SU-DHL-6 (cell line): ENCODE measurements at regions not wholly inside any gene's neighbourhood (a gene's known extent, or its start where the extent isn't known, plus 50 kb on each side); places are given as distances from the start of the nearest gene placed in this dataset.

Experiments
- EZH2phosphoT487 ChIP-seq: fragments of 200-600 bp; sonication (generic), shearing (Covaris generic); conservative IDR thresholded peaks from 2 replicates; pipeline ENCODE4 v1.6.1; 2018; ENCODE audit warnings: mild to moderate bottlenecking, antibody characterized with exemption, low read length, moderate library complexity, mixed read lengths
- TF ChIP-seq, protein P1 (sequence below): fragments of 200-600 bp; sonication (generic); IDR thresholded peaks from one replicate; pipeline ENCODE4 v1.5.1; 2017; ENCODE audit warnings: antibody characterized with exemption, mild to moderate bottlenecking, low read length, moderate library complexity; ENCODE audit not compliant: insufficient read depth, poor library complexity, severe bottlenecking

DNA sequence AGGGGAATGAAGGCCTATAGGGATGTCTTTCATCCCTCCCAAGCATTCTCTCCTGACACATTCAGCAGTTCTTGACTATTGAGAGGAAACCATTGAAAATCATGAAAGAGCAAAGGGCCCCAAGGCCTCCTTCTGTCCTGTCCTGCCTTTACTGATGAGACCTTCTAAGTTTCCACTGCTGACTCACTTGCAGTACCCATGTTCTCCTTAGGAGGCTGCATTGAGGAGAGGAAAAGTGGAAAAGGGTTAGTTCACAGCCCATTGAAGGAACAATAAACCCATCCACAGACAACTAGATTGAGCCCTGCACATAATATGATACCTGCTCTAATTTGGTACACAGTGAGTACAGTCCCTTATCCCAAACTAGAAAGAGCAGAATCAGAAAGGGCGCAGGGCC is 115.1 kb upstream of the PNPLA4 start:
- TF ChIP-seq, protein P1, sequence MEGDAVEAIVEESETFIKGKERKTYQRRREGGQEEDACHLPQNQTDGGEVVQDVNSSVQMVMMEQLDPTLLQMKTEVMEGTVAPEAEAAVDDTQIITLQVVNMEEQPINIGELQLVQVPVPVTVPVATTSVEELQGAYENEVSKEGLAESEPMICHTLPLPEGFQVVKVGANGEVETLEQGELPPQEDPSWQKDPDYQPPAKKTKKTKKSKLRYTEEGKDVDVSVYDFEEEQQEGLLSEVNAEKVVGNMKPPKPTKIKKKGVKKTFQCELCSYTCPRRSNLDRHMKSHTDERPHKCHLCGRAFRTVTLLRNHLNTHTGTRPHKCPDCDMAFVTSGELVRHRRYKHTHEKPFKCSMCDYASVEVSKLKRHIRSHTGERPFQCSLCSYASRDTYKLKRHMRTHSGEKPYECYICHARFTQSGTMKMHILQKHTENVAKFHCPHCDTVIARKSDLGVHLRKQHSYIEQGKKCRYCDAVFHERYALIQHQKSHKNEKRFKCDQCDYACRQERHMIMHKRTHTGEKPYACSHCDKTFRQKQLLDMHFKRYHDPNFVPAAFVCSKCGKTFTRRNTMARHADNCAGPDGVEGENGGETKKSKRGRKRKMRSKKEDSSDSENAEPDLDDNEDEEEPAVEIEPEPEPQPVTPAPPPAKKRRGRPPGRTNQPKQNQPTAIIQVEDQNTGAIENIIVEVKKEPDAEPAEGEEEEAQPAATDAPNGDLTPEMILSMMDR: no peak
- TF ChIP-seq EZH2phosphoT487: no peak
